Esophagus muscularis mucosa (tissue), 4 donors: ENCODE measurements at regions not wholly inside any gene's neighbourhood (a gene's known extent, or its start where the extent isn't known, plus 50 kb on each side); places are given as distances from the start of the nearest gene placed in this dataset.
"Not testable (repeated sequence)": the region's sequence is repeated elsewhere in the genome, so short reads cannot be mapped to it uniquely, and the experiment has no call there.

Experiments used
- DNase-seq: peaks from one replicate; pipeline ENCODE4 v3.0.0-alpha.2; 2017; ENCODE audit errors: extremely low spot score
- H3K27ac ChIP-seq, 4 donors: fragments of 200-600 bp; sonication (generic); replicated peaks in 1 of 4; 1 replicate in 3 of 4; 2 replicates in 1 of 4; pipeline ENCODE4 v1.5.1; 2016 to 2019; ENCODE audit warnings: mild to moderate bottlenecking in 1 of 4
- H3K27me3 ChIP-seq, 4 donors: fragments of 200-600 bp; sonication (generic); one replicate each; pipeline versions ENCODE4 v1.5.1 to v1.6.0; 2016 to 2019
- H3K36me3 ChIP-seq, 4 donors: fragments of 200-600 bp; sonication (generic); one replicate each; pipeline ENCODE4 v1.5.1; 2016 to 2019
- H3K4me1 ChIP-seq, 4 donors: fragments of 200-600 bp; sonication (generic); one replicate each; pipeline ENCODE4 v1.5.1; 2016 to 2019
- H3K4me3 ChIP-seq, 4 donors: fragments of 200-600 bp; sonication (generic); 1 replicate in 2 of 4; 2 replicates in 2 of 4; pipeline ENCODE4 v1.5.1; 2016 to 2019; ENCODE audit warnings: mild to moderate bottlenecking in 4 of 4, moderate library complexity in 1 of 4
- H3K9me3 ChIP-seq, 4 donors: fragments of 200-600 bp; sonication (generic); 1 replicate in 3 of 4; 2 replicates in 1 of 4; pipeline ENCODE4 v1.5.1; 2016 to 2019
- EP300 ChIP-seq: sonication (generic); formaldehyde crosslinking; IDR thresholded peaks from one replicate; pipeline ENCODE4 v1.6.1; 2017; ENCODE audit warnings: antibody characterized with exemption
- POLR2A ChIP-seq: fragments of 450-650 bp; IDR thresholded peaks from one replicate; pipeline ENCODE4 v1.6.1; 2017; ENCODE audit warnings: antibody characterized with exemption, moderate library complexity, mild to moderate bottlenecking, low read depth
- POLR2AphosphoS5 ChIP-seq, 2 donors: sonication (generic); formaldehyde crosslinking; IDR thresholded peaks; one replicate each; pipeline ENCODE4 v1.6.1; 2017; ENCODE audit warnings: antibody characterized with exemption in 2 of 2
- WGBS: methylation state at CpG from one replicate; pipeline ENCODE4 v1.1.5; 2018; 5-methylcytosine and 5-hydroxymethylcytosine counted together
- intact Hi-C: fragments of 100-400 bp; cut with DNase I; formaldehyde crosslinking; loops from one replicate; pipeline ENCODE4 v1.15.1; 2023
- TF ChIP-seq, protein P1 (sequence below), 3 experiments: fragments of 200-600 bp in 2 of 3; fragments of 450-650 bp in 1 of 3; sonication (generic) in 2 of 3; IDR thresholded peaks; one replicate each; pipeline ENCODE4 v1.5.1; 2017 to 2019; ENCODE audit warnings: antibody characterized with exemption in 3 of 3, mild to moderate bottlenecking in 2 of 3, moderate library complexity in 1 of 3

DNA sequence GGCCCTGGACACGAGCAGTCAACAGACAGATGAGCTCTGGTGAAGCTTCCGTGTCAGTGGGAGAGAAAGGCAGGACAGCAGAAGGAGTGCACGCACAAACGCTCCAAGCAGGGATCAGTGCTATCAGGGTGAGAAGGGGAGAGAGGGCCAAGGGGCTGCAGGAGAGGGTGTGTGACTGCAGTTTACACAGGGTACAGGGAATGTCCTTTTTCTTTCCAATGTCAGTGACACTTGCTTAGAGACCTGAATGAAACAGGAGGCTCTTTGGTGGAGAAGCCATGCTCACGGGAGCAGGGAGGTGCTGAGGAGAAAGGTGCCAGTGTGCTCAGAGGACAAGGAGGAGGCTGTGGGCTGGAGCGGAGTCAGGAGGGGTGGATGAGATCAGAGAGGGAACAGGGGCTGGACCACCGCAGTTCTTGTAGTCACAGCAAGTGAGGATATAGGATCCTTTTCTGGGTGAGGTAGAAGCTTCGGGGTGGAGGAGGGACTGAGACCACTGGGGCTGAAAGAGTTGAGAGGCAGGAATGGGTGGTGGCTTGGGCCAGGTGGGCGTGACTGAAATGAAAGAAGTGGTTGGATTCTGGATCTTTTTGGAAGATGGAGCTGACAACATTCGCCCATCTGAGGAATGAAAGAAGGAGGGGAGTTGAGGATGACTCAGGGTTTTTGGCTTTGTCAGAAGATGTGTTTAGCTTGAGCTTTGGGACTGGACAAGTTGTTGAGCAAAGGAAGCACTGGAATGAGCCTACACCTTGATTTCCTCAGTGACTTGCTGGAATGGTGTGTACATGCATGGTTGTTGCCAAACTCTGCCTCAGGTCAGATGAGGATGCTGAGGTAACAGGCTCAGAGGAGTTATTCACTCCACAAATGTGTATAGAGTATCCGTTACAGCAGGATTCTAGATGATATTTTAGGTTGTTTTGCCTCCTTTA lies 87.9 kb downstream of the ADAMTS15 start:
- no peak for DNase-seq
- Histone ChIP-seq H3K4me3 (no peak overlapping the region), H3K4me1 (peaks cover 0 to 8% (median 7%) of the 10 kb centered on the region in 4 donors), H3K9me3 (no peaks in the 10 kb centered on the region), H3K36me3 (no peaks in the 10 kb centered on the region), H3K27me3 (no peaks in the 10 kb centered on the region), H3K27ac (no peak overlapping the region)
- intact Hi-C loops: no loop called here
- 73% methylated on average over 11 of the region's 11 CpGs for WGBS
- TF ChIP-seq, protein P1, sequence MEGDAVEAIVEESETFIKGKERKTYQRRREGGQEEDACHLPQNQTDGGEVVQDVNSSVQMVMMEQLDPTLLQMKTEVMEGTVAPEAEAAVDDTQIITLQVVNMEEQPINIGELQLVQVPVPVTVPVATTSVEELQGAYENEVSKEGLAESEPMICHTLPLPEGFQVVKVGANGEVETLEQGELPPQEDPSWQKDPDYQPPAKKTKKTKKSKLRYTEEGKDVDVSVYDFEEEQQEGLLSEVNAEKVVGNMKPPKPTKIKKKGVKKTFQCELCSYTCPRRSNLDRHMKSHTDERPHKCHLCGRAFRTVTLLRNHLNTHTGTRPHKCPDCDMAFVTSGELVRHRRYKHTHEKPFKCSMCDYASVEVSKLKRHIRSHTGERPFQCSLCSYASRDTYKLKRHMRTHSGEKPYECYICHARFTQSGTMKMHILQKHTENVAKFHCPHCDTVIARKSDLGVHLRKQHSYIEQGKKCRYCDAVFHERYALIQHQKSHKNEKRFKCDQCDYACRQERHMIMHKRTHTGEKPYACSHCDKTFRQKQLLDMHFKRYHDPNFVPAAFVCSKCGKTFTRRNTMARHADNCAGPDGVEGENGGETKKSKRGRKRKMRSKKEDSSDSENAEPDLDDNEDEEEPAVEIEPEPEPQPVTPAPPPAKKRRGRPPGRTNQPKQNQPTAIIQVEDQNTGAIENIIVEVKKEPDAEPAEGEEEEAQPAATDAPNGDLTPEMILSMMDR (IDR thresholded peaks at IDR 0.05): no peak
- no peak for TF ChIP-seq EP300
- TF ChIP-seq POLR2AphosphoS5 (IDR thresholded peaks at IDR 0.05): peak in 1 of 2 donors; percentile 58

DNA sequence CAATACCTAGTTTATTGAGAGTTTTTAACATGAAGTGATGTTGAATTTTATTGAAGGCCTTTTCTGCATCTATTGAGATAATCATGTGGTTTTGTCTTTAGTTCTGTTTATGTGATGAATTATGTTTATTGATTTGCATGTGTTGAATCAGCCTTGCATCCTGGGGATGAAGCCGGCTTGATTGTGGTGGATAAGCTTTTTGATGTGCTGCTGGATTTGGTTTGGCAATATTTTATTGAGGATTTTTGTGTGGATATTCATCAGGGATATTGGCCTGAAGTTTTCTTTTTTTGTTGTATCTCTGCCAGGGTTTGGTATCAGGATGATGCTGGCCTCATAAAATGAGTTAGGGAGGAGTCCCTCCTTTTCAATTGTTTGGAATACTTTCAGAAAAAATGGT lies 91.2 kb downstream of the ADAMTS15 start:
- intact Hi-C loops, H3K4me3 ChIP-seq, H3K9me3 ChIP-seq, DNase-seq, H3K27ac ChIP-seq, H3K36me3 ChIP-seq, H3K27me3 ChIP-seq, H3K4me1 ChIP-seq: not testable (repeated sequence)
- 83% methylated on average over 1 of the region's 1 CpG for WGBS

DNA sequence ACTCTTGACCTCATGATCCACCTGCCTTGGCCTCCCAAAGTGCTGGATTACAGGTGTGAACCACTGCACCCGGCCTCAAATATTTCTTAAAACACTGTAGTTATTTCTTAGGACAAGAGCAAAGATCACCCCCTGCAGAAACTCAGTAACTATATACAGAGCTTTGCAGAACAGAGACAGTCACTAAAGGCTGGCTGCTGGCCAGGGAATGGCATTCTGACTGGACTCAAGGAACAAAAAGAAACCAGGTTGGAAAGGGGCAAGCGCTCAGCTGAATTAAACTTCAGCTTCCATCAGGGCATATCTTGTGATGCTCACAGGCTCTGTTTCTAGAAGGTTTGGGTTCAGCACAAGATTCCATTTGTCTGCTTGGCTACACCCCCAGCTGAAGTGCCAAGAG lies 95.8 kb downstream of the ADAMTS15 start:
- H3K27me3 ChIP-seq: no peaks in the 10 kb centered on the region
- intact Hi-C loops: no loop called here
- DNase-seq: no peak
- H3K27ac ChIP-seq: no peak overlapping the region
- H3K9me3 ChIP-seq: no peaks in the 10 kb centered on the region
- TF ChIP-seq, protein P1 (IDR thresholded peaks at IDR 0.05): no peak
- TF ChIP-seq EP300: no peak
- no peak for TF ChIP-seq POLR2AphosphoS5 (IDR thresholded peaks at IDR 0.05)
- no peak for TF ChIP-seq POLR2A
- H3K4me1 ChIP-seq: no peaks in the 10 kb centered on the region
- no peak overlapping the region for H3K4me3 ChIP-seq
- no peaks in the 10 kb centered on the region for H3K36me3 ChIP-seq
- WGBS: 82% methylated on average over 2 of the region's 2 CpGs

DNA sequence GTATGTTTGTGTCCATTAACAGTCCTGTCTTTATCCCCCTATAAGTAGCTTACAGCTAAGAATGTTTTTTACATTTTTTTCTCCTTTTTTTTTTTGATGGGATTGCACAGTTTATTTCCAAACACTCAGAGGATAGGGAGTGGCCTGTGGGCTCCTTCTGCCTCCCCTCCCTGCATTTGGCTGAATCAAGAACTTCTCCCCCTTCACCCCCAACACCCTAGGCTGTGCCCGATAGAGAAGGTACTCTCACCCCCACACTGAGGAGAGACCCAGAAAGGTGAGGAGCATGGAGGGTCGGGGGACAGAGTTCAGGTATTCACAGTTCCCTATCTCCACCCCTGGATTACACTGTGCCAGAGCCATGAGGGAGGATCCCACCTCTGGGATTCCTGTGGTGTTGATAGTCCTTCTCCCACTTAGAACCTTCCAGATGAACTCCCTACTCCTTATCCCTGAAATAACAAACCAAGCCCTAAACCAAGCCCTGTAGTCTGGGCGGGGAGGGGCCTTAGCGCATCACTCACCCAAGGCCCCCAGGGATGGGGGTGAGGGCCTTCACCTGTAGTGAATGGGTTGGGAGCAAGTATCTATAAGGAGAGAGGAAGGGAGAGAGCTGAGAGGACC lies 97.1 kb downstream of the ADAMTS15 start:
- H3K36me3 ChIP-seq: no peaks in the 10 kb centered on the region
- no peaks in the 10 kb centered on the region for H3K9me3 ChIP-seq
- intact Hi-C loops: no loop called here
- no peak overlapping the region for H3K27ac ChIP-seq
- no peak overlapping the region for H3K4me3 ChIP-seq
- no peak for DNase-seq
- 97% methylated on average over 4 of the region's 4 CpGs for WGBS
- H3K27me3 ChIP-seq: no peaks in the 10 kb centered on the region
- no peaks in the 10 kb centered on the region for H3K4me1 ChIP-seq
- TF ChIP-seq EP300 (no peak), POLR2AphosphoS5 (IDR thresholded peaks at IDR 0.05) (no peak), POLR2A (no peak)
- TF ChIP-seq, protein P1 (IDR thresholded peaks at IDR 0.05): no peak

DNA sequence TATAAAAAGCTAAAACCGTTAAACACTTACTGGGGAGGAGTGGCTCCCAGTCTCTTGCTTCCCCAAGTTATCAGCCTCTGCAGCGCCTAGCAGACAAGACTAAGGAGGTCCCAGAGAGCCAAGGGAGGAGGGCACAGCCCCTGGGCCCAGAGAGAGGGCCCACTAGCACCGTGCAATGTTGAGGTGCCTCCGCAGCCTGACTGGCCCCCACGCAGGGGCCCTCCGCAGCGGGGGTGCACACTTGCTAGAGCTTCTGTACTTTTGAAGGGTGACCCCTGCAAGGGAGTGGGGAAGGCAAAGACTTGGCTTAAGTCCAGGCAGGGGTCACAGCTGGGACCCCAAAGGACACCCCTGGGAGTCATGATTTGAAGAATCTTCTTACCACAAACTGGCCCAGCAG lies 98.0 kb downstream of the ADAMTS15 start:
- 80% methylated on average over 5 of the region's 7 CpGs for WGBS
- Histone ChIP-seq H3K4me3 (no peak overlapping the region), H3K27me3 (no peaks in the 10 kb centered on the region), H3K9me3 (no peaks in the 10 kb centered on the region), H3K36me3 (no peaks in the 10 kb centered on the region), H3K27ac (no peak overlapping the region), H3K4me1 (no peaks in the 10 kb centered on the region)
- no peak for DNase-seq
- no peak for TF ChIP-seq EP300
- TF ChIP-seq POLR2A: no peak
- intact Hi-C loops: no loop called here
